LNCAP (cell line): ENCODE measurements at regions not wholly inside any gene's neighbourhood (a gene's known extent, or its start where the extent isn't known, plus 50 kb on each side); places are given as distances from the start of the nearest gene placed in this dataset.
A peak's percentile ranks its signal among the peaks of the same experiment; 100 is the strongest.

ENCODE experiments used
- CTCF ChIP-seq: fragments of 450-650 bp; IDR thresholded peaks from 2 replicates; pipeline ENCODE4 v1.5.1; 2017; ENCODE audit warnings: mild to moderate bottlenecking

GRCh38 chr10:32197423-32197822, 141.2 kb upstream of the KIF5B start:
- TF ChIP-seq CTCF, result no peak

GRCh38 chr10:32190890-32191491, 134.8 kb upstream of the KIF5B start:
- TF ChIP-seq CTCF, result peak; percentile 77

- 0 out of 2 replicates have a peak, but pooled peaks have one; percentile 9 for TF ChIP-seq CTCF
Observed at GRCh38 chr10:32189400-32190084, 133.3 kb upstream of the KIF5B start.

GRCh38 chr10:32187686-32188085, 131.5 kb upstream of the KIF5B start:
- TF ChIP-seq CTCF, result no peak

GRCh38 chr10:32182476-32182875, 126.3 kb upstream of the KIF5B start:
- TF ChIP-seq CTCF, result no peak

GRCh38 chr10:32180390-32181280, 124.4 kb upstream of the KIF5B start:
- no peak for TF ChIP-seq CTCF

- TF ChIP-seq CTCF, result no peak
Observed at GRCh38 chr10:32179836-32180235, 123.6 kb upstream of the KIF5B start.
